ENCODE measurements at regions not wholly inside any gene's neighbourhood (a gene's known extent, or its start where the extent isn't known, plus 50 kb on each side); places are given as distances from the start of the nearest gene placed in this dataset.

DNA sequence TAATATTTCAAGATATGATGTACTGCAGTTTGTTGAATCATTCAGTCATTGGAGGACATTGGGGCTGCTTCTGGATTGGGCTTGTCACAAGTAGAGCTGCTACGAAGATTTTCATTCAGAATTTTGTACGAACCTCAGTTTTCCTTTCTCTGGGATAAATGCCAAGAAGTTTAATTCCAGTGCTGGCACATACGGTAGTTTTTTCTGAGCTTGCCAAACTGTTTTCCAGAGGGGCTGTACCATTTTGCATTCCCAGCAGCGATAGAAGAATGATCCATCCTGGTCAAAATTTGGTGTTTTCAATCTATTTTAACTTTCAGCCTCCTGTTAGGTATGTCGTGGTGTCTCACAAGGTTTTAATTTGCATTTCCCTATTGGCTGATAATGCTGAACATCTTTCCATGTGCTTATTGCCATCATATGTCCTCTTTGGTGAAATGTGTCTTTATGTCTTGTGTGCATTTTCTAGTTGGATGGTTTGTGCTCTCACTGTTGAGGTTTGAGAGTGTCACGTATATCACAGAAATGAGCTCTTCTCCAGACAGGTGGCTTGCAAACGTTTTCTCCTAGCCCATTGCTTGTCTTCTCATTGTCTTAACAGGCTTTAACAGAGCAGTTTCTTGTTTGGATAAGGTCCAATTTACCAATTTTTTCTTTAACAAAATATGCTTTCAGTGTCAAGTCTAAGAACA is 612.6 kb downstream of the GALR1 start:
- DNase-seq: no peak

DNA sequence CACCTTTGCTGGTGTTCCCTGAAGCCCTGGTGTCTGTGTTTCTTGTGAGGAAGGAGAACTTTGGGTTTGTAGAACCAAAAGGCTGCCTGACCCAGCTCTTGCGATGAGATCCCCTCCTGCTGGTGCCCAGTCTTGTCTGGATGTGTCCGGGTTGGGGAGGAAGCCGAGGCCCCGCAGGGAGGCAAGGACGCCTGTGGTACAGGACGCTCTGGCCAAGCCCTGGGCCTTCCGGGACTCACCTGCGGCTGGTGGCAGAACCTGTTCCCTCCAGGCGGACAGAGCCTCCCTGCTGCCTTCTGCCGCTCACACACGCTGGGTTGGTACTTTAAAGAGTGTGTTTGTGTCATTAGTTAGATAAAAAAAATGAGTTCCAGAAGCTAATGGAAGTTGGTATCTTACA is 616.2 kb downstream of the GALR1 start:
- DNase-seq: no peak

DNA sequence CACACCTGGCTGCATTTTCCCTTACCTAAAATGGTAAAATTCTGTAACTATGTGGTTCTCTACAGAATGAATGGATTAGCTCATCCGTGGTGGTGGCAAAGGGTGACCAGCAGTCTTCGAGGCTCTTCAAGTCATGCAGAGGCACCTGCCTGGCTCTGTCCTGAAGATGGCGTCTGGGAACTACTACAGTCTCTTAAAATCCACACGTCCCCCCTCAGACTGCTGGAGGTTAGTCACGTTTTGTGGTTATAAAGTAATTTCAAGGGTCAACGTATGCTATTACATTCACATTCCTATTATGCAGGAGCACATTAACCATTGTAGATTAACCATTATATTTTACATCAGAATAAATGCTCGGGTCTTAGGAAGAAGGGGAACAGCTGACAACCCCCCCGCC is 616.7 kb downstream of the GALR1 start:
- no peak for DNase-seq

DNA sequence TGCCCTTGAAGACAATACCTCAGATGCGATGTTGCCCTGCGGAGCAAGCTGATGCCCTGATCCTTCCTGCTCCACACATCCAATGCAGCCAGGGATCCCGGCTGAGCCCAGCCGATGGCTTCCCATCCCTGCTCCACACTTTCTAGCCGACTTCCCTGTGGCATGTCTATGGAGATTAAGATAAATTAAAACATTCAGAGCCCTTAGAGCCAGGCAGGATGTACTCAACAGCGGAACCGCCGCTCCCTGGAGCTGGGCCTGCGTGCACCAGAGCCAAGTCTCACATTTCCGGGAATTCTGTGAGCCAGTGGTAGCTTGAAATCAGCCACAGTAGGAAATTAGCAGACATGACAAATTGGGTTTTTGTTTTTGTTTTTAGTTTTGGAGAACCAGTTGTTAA is 620.6 kb downstream of the GALR1 start:
- DNase-seq: no peak

DNA sequence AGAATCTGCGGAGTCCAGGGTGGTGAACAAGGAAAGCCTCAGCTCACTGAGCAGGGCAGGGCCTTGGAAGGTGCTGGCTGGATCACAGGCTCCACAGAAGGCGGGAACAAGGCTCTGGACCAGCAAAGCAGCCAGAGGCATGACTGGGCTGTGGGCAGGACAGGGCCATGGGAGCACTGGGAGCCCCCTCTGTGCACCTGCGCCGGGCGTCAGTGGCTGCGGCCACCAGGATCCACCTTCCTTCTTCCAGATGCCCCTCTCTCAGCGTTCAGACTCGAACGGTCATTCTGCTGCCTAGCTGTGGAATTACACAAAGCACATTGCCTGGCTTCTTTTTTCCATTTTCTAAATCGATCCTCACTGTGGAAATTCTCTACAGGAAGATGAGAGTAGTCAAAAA is 621.2 kb downstream of the GALR1 start:
- no peak for DNase-seq

DNA sequence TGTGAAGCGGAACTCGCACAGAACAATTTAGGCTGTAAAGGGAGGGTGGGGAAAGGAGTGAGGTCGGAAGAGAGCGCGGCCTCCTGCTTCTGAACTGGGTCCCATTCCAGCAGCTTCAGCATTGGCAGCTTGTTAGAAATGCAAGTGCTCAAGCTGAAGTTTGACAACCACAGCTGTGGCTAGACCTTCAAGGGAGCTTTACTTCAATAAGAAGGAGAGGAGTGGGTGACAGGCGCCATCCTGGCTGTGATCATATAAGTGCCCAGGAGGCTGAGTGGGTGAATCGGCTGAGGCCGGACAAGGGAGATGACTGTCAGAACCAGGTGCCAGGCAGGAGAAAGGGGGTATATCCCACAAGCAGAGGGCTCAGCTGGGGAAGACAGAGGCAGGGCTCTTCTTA is 622.5 kb downstream of the GALR1 start:
- no peak for DNase-seq

DNA sequence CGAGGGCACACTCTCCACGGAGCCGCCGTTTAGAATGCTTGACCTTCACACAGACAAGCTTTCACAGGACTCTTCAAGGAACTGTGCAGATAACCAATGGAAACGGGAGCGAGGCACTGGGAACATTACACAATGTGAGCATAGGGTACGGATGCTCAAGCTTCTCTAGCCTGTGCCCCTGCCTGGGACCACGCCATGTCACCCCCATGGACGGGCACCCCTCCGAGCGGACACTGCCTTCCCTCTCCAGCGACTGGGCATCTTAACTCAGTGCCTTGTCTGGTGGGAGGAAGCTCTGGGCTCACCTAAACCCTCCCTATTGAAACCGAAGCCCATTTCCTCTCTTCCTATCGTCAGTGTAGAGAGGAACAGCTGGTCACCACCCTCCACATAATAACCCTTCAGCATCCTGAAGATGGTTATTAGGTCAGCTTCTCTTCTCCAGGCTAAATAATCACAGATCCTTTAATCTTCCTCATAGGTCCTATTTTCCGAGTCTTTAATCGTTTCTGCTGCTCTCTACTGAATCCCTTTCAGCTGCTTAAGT is 626.7 kb downstream of the GALR1 start:
- no peak for DNase-seq

DNA sequence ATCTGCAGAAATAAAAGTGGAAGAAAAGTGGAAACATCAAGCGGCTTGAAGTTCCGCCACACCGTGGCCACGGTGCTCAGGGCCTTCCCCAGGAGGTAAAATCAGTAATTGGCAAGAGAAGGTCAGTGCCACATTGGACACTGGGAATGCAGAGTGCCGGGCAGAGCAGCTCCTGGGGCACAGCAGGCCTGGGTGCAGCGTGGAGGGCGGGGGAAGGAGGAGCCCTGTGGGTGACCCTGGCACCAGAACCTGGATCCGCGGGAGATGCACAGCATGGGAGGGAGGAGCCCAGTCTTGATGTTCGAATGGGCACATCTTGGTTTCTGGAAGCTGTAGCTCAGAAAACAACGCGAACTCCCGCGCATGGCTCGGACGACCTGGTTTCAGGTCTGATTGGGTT is 630.2 kb downstream of the GALR1 start:
- DNase-seq: no peak

DNA sequence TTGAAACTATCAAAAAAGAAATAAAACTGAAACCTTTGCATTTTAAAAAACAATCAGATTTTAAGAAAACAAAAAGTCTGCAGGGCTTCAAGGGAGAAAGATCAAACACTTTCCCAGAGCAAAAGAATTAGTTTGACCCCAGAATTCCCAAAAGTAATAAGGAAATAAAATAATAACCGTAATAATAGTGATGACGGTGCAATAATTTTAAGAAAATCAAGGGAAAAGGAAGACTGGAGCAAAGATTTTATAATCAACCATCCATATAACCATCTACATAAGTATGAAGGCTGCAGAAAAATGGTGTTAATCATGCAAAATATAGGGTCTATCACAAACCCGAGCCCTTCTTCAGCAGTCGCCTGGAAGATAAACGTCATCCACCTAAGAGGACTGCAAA is 634.8 kb downstream of the GALR1 start:
- DNase-seq: no peak

DNA sequence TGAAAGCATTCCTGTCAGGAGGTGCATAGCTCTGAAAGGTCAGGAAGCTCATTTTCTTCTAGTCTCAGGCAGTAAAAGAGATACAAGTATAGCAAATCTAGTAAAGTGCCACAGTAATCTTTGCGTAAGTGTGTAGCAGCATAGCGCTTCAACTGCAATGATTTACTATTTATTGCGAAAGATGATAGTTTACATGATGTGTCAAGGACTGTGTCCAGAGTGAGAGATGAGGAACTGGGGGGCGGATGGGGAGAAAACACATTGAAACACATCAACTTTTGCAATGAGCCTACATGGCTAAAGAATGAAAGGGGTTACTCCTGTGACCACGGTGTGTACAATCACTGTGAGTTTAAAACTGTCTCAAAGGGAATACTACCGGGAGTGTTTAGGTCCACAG is 644.4 kb downstream of the GALR1 start:
- DNase-seq: no peak

DNA sequence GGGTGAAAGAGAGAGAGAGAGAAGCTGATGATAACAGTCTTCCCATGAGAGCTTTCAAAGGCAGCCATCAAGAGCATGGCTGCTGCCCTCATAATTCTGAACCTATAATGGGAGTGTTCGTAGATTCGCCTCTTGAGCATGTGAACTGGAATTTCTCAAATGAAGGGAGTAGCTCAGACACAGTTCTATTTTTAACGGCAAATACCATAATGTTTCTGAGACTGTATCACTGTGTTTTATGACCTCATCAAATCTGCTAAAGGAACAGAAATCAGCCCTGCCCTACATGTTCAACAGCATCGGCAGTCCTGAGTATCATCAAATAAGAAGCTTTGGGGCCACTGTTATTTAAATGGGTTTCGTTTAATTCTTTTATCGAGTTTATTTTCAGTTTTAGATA is 645.6 kb downstream of the GALR1 start:
- no peak for DNase-seq

DNA sequence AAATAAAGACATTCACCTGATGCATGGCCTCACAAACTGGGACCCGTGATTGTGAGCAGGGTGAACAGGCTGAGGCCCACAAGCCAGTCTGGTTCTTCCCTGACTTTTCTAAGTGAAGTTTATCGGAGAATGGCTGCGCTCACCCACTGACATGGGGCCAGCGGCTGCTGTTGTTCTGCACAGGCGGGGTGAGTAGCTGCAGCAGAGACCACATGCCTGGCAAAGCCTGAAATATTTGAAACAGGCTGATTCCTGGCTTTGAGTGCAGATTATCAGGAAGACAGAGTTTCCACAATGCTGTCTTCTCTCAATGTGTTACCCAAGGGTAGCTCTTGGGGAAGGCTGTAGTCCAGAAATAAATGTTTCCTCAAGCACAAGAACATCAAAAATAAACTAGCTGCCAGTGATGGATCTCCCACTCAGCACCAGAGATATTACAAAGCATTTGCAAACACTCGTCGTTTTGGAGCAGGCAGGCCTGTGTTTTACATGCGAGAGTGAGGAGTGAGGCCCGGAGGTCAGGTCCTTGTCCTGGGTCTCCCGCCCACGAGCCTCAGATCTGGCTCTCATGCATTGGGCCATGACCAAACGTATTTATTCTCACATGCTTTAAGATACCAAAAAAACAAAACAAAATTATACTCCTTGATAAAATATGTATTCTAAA is 647.1 kb downstream of the GALR1 start:
- DNase-seq: no peak

DNA sequence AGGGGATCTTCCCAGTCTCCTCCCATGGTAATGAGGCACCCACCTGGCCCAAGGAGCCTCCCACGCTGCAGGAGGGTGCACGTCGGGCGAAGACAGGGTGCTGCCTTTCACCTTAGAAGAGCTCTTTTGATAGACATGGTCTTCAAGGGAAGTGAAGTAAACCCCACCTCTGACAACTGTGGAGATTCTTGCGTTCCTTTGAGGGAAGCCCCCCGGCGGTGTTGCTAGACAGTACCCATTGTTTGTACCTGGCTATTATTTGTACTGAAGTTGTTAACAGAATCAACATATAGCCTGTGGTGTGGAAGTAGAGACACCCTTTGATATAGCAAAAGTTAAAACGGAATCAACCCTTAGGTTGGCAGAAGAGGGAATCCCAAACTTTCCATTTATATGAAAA is 648.0 kb downstream of the GALR1 start:
- no peak for DNase-seq

DNA sequence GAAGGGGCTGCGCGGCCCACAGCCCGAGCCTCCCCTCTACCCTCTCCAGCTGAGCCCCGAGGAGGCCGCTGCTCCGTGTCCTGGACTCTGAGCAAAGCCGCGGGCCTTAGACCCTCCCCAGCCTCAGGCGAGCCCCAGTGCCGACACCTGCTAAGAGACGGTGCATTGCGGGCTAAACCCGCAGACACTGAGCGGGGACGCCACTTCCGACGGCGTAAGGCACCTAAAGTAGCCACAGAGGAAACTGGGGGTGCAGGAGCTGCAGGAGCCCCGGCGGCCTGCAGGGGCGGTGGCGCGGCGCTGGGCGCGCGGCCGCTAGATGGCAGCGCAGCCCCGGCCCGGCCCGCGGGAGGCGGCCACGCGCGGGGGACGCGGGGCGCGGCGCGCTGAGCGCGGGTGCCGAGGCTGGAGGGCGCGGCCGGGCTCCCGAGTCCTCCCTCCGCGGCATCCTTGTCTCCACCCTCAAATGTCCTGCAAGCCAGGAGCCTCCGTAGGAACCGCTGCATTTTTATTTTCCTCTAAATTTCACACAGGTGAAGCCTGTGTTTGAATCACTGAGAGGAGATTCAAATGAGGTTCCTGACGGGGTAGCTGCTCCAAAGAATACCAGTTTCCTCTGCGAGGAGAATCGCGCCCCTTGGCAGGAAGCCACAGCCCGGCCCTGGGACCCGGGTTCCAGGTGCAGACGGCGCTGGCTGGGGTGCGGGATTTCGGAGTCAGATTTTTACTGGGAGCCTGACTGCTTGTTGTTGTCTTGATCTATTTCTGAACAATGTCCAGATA is 650.5 kb downstream of the GALR1 start:
- DNase-seq: peak; percentile 62

DNA sequence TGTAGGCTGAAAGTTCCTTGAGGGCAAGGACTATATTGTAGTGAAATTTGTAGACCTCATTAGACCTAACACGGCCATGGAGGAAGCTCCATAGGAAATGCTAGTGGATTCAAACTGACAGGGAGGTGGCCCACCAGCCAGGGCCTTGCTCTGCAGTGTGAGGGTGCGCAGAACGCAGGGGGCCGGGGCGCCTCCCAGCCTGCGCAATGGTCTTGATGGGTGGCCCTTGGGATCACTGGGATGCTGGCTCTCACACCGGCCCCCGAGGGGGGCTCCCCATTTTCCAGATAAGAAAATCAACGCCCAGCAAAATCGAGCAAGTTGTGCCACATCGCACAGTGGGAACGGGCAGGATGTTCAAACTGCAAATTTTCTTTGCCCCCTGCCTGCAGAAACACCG is 655.4 kb downstream of the GALR1 start:
- DNase-seq: no peak

DNA sequence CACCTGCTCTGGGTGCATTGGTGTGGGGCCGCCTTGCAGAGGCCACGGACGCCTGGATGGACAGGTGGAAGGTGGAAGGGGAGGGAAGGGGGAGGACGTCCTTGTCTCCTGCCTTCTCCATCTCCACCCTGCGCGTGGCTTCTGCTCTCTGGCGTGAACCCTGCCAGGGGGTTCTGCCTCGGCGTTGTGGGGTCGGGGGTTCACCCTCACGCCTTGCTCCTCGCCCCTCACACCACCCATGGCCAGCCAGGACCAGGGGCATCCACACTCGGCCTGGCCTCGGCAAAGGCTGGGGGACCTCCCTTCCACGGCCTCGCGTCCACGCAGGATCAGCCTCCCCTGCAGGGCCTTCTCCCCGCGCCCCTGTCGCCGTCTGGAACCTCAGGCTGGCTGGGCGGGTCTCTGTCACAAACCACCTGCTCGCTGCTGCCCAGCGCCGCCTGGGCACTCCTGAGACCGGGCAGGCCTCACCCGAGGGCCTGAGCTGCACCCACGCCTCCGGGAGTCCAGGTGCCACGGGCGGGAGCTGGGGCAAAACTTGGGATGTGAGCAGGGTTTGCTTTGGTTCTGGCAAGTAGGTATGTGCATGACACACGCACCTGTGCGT is 655.9 kb downstream of the GALR1 start:
- DNase-seq: no peak

DNA sequence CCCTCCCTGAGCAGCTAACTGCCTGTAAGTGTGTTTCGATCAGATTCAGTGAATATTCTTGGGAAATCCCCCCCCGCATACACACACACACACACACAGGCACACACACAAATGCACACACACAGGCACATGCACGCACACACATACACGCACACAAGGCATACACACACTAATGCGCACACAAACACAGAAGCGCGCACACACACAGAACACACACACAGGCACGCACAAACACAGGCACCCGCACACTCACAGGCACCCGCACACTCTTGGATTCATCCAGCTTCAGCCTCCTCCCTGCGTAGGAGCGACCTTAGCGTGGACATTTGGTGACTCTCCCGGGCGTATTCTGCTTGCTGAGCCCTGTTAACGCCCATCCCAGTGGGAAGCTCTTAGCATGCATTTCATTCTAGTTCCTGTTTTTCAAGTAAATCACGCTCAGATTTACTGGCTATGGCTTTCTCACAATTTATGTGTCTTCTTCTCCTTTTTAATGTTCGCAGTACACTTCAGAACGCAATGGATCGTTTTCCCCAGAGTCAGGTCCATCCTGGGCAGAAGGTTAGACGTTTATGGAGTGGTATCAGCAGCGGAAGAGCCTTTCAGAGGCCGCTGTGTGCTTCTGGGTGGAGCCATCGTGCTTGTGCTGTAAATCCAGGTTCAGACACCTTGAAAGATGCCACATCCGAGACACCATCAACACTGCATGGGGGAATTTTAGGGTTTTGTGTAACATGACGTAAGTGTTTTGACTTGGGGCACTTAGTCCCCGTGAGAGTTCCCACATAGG is 656.6 kb downstream of the GALR1 start:
- DNase-seq: no peak

DNA sequence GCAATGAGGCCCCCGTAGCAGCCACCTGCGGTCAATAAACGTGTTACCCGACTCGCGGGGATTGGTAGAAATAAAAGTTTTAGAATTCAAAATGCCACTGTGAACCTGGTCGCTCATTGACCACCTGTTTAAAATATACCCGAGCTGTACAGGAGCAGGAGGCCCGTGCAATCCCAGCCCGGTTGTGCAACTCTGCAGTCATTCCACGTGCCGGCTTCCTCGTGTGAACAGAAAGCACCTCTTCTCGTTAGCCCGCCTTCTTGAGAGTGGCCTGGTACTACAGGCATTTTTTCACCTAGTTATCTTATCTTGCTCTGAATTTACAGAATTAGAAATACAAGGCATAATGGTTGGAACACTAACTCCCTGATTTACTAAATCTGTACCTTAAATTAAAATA is 660.7 kb downstream of the GALR1 start:
- no peak for DNase-seq

DNA sequence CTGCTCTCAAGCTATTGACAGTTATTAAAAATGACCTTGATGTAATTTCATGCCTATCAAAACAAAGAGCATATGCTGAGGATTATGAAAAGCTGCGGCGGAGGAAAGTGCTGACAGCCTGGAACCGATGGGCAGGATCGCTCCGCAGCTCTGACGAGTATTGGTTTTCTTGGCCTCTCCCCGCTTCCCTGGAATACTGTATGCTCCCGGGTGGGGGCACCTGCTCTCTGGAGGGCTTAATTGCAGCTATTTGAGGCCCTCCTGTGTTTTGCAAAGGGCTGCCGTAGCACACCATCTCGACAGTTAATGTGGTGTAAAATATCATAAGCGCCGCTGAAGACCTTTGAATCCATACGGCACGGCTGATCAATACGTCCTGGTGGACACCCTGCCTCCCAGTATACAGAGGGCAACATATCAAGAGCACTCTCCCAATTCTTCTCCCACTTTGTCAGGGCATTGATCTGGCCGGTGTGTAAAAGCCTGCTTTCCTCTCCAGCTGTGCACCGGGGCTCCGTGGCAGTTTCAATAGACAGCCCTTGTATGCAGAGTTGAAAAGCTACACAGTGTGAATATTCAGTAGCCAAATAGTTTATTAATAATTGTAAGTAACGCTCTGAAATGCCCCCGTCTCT is 662.4 kb downstream of the GALR1 start:
- DNase-seq: no peak

DNA sequence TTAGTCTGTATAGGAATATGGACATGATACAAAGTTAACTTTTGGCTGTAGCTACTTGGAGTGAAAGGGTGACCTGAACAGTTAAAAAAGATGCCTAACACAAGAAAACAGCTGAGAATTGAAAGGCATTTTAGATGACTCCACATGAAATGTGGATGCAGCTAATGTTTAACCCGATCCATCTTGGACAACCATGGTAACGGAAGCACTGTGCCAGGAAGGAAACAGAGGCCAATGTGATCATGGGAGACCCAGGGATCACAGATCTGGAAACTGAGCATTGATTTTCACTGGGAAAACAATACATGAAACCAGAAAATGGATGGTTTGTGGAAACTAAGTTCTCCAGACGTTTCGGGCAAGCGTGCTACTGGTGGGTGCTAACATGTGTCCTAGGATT is 669.1 kb downstream of the GALR1 start:
- DNase-seq: no peak

DNA sequence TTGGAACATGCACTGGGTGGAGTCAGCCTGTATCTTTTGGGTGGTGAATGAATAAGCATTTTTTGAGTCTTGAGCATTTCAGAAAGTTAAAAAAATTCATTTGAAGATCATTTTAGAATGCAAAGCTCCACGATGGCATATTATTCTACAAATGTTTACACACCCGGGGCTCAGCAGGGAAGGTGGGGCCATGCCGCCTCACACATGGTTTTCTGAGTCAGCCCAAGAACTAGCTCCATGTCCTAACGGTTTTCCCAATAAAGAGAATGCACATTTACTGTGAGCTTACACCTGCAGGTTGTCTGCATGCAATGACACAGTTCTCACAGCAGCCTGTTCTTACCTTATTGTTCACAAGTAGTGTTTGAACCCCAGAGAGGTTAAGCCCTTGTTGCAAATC is 670.3 kb downstream of the GALR1 start:
- no peak for DNase-seq

DNA sequence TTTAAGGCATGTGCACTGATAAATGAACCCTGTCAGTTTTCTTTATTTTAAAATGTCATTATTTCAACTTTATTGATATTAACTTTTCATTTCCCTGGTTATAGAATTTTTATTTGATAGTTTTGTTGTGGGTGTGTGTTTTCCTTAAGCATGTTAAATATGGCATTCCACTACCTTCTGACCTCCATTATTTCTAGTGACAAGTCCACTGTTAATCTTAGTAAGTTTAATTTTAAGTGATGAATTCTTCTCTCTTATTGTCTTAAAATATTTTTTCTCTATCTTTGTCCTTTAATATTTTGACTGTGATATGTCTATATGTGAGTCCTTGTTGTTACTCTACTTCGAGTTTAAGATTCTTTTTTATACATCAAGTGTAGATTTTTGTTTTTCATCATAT is 685.7 kb downstream of the GALR1 start:
- DNase-seq: no peak
